Stimulated activated CD8-positive, alpha-beta memory T cell treated with anti-CD3 and anti-CD28 coated beads, Interleukin-15, amount 100 ng/mL, for 4 hours (primary cell): ENCODE measurements at regions not wholly inside any gene's neighbourhood (a gene's known extent, or its start where the extent isn't known, plus 50 kb on each side); places are given as distances from the start of the nearest gene placed in this dataset.
"Not testable (repeated sequence)": the region's sequence is repeated elsewhere in the genome, so short reads cannot be mapped to it uniquely, and the experiment has no call there.

ENCODE experiments used
- DNase-seq, 2 donors: peaks; one replicate each; pipeline ENCODE4 v3.0.0-alpha.2; 2020; ENCODE audit warnings: low read depth in 2 of 2

- DNase-seq = no peak
These were observed 201.3 kb downstream of the ALG10 start for GRCh38 chr12:34223640-34224039.

DNA sequence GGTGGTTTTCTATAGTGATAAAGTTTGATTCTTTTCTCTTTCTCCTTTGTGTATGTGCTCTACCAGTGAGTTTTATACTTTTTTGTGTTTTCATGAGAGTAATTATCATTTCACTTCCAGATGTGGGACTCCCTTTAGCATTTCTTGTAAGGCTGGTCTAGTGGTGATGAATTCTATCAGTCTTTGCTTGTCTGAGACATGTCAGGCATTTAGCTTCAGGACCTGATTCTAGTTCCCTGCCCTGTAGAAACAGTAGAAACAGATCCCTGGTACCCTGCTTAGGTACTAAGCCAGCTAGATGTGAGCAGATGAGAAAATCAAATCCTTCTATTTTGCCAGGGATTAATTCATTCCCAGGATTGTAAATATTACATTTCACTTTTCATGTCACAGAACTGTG, 203.7 kb downstream of the ALG10 start:
- DNase-seq = not testable (repeated sequence)

DNA sequence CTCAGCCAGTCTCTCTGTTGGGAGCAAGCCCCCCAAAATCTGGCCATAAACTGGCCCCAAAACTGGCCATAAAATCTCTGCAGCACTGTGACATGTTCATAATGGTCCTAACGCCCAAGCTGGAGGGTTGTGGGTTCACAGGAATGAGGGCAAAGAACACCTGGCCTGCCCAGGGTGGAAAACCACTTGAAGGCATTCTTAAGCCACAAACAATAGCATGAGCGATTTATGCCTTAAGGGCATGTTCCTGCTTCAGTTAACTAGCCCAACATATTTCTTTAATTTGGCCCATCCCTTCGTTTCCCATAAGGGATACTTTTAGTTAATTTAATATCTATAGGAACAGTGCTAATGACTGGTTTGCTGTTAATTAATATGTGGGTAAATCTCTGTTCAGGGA, 205.8 kb downstream of the ALG10 start:
- DNase-seq = not testable (repeated sequence)

GRCh38 chr12:34229033-34229432, 206.7 kb downstream of the ALG10 start:
- not testable (repeated sequence) for DNase-seq

GRCh38 chr12:34233618-34234017, 211.3 kb downstream of the ALG10 start:
- no peak for DNase-seq

- no peak for DNase-seq
These were observed 213.8 kb downstream of the ALG10 start for GRCh38 chr12:34236073-34236472.

DNA sequence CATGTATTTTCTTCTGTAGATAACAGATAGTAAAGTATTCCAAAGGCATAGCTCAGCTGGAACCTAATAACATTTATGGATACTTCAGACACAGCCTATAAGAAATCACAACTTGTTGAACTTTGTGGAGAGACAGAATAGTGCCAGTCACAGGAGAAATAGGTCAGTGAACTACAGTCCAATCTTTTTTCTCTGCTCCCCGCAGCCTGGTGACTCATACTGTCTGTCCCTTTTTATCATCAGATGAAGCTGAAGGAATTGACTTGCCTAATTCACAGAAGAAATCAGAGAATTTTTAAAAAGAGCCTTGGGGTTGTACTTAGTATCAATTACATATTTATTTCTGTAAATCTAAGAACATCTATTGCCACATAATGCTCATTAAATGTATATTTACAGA, 222.3 kb downstream of the ALG10 start:
- no peak for DNase-seq

DNA sequence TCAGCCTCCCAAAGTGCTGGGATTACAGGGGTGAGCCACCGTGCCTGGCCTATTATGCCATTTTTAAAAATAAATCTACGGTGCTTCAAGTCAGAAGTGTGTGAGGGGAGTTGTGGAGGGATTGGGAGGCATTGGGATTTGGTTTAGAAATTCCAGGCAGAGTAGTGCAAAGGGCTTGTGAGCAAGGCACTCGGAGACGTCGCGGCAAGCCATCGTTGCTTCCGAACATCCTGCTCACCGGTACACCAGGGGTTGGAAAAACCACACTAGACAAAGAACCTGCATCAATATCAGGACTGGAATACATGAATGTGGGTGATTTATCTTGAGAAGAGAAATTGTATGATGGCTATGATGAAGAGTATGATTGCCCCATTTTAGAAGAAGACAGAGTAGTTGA, 227.0 kb downstream of the ALG10 start:
- DNase-seq = no peak

- DNase-seq = not testable (repeated sequence)
These were observed 229.6 kb downstream of the ALG10 start for GRCh38 chr12:34251879-34252278.

DNA sequence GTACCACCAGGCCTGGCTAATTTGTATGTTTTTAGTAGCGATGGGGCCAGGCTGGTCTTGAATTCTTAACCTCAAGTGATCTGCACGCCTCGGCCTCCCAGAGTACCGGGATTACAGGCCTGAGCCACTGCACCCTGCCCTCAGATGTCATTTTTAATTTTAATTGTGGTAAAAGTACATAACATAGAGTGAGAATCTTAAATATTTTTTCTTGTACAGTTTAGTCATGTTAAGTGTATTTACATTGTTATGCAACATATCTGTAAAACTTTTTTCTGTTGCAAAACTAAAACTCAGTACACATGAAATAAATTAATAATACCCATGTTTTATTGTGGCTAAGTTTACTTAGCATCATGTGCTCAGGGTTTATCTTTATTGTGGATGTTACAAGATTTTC, 231.4 kb downstream of the ALG10 start:
- DNase-seq = no peak

GRCh38 chr12:34257093-34257492, 234.8 kb downstream of the ALG10 start:
- DNase-seq = no peak

GRCh38 chr12:34262140-34262539, 239.8 kb downstream of the ALG10 start:
- DNase-seq = not testable (repeated sequence)

DNA sequence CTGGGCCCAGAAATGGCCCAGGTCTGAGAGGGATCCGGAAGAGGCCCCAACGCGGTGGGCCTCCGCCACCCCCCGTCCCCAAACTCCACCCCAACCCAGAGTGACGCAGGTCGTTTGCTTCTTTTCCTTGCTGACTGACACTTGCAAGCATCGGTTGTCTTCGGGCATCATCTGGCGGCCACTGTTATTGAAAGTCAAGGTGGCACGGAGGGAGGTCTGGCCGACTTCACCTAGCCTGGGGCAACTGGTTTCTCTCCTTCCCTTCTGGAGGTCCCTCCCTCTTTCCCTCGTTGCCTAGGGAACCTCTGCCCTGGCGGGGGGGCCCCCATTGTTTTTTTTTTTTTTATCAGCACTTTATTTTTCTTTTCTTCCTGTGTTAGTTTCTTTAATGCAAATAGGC, 241.8 kb downstream of the ALG10 start:
- DNase-seq = no peak

DNA sequence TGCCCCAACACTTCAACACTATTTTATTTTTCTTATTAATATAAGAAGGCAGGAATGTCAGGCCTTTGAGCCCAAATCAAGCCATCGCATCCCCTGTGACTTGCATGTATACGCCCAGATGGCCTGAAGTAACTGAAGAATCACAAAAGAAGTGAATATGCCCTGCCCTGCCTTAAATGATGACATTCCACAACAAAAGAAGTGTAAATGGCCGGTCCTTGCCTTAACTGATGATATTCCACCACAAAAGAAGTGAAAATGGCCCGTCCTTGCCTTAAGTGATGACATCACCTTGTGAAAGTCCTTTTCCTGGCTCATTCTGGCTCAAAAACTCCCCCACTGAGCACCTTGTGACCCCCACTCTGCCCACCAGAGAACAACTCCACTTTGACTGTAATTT, 251.4 kb downstream of the ALG10 start:
- not testable (repeated sequence) for DNase-seq

- DNase-seq = no peak
These were observed 252.8 kb downstream of the ALG10 start for GRCh38 chr12:34275129-34275528.

DNA sequence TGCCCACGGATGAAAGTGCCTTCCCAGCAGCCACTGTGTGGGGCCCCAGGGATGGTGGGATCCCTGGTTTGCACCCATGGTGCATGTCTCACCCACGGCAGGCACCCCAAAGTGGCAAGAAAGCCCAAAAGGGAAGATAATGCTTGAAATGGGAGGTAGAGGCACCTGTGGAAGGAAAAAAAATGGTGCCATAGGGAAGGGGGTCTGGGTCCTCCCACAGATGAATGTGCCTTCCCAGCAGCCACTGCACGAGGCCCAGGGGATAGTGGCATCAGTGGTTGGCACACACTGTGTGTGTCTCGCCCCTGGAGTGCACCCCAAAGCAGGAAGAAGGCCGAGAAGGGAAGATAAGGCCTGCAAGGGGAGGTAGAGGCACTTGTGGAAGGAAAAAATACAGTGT, 264.2 kb downstream of the ALG10 start:
- no peak for DNase-seq

DNA sequence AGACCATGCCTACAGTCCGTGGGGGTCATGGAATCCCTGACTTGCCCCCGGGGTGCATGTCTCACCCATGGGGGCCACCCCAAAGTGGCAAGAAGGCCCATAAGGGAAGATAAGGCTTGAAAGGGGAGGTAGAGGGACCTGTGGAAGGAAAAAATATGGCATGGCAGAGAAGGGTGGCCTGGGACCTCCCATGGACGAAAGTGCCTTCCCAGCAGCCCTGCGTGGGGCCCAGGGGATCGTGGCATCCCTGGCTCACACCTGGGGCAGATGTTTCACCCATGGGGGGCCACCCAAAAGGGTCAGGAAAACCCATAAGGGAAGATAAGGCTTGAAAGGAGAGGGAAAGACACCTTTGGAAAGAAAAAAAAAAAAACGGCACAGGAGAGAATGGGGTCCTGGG, 264.6 kb downstream of the ALG10 start:
- no peak for DNase-seq

GRCh38 chr12:34287437-34287836, 265.1 kb downstream of the ALG10 start:
- no peak for DNase-seq

- DNase-seq = no peak
These were observed 266.0 kb downstream of the ALG10 start for GRCh38 chr12:34287986-34288962.

DNA sequence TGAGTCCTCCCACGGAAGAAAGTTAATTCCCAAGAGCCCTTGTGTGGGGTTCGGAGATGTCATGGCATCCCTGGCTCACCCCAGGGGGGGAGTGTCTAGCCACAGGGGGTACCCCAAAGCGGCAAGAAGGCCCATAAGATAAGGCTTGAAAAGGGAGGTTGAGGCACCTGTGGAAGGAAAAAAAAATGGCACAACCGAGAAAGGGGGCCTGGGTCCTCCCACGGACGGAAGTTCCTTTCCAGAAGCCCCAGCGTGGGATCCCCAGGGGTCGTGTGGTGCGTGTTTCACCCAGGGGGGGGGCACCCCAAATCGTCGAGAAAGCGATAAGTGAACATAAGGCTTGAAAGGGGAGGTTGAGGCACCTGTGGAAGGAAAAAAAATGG, 266.7 kb downstream of the ALG10 start:
- no peak for DNase-seq

- no peak for DNase-seq
These were observed 267.4 kb downstream of the ALG10 start for GRCh38 chr12:34289431-34290380.

- no peak for DNase-seq
These were observed 268.2 kb downstream of the ALG10 start for GRCh38 chr12:34290381-34290995.
